ENCODE measurements at regions not wholly inside any gene's neighbourhood (a gene's known extent, or its start where the extent isn't known, plus 50 kb on each side); places are given as distances from the start of the nearest gene placed in this dataset.
"Not testable (repeated sequence)": the region's sequence is repeated elsewhere in the genome, so short reads cannot be mapped to it uniquely, and the experiment has no call there.

DNA sequence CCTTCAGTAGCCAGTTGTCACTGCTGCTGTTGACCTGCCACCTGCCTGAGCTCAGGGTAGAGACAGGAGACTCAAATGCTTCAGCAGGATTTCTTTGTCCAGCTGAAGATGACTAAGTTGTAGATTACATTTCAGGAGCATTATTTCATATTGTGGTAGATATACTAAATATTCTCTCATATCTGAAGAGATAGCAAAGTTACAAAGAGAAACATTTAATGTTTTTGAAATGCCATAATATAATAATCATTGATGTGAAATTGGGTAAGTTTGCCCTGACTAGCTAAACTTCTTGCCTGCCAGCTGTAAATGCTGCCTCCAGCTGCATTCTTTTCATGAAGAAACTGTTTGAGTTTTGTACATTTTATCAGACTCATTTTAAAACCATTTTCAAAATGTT, 247.6 kb upstream of the CNKSR2 start:
- no peak for DNase-seq

DNA sequence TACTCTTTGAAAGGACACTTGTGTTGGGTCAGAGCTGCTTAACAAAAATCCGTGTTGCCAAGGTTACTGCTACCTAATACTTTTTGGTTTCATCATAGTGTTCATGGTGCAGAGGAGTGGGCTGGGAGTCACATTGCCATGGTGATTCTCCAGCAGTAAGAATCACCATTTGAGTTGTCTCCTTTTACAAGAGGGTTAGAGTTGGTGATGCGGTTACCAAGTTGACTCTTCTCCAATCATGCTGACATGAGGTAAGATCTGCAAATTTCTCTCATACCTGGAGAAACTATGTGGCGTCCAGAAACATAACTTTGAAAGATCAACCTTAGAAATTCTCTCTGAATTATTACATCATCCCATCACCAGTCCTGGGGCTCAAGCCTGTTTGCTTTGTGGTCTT, 242.9 kb upstream of the CNKSR2 start:
- no peak for DNase-seq

DNA sequence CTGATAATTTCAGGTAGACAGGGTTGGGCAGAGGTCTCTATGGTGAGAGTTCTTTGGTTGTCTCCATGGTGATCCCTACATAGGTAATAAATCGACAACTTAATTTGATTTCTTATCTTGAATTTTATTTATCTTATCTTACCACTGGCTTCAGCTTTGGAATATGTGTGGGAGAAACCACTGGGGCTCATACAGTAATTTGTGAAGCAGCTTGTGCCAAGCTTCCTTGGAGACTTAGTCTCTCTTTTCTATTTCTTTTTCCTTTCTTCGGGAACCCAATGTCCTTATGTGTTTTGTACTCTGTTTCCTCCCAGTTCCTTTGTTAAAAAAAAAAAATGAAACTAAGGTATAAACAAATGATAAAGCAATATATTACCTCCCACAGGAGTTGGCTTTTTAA, 242.4 kb upstream of the CNKSR2 start:
- DNase-seq: no peak

DNA sequence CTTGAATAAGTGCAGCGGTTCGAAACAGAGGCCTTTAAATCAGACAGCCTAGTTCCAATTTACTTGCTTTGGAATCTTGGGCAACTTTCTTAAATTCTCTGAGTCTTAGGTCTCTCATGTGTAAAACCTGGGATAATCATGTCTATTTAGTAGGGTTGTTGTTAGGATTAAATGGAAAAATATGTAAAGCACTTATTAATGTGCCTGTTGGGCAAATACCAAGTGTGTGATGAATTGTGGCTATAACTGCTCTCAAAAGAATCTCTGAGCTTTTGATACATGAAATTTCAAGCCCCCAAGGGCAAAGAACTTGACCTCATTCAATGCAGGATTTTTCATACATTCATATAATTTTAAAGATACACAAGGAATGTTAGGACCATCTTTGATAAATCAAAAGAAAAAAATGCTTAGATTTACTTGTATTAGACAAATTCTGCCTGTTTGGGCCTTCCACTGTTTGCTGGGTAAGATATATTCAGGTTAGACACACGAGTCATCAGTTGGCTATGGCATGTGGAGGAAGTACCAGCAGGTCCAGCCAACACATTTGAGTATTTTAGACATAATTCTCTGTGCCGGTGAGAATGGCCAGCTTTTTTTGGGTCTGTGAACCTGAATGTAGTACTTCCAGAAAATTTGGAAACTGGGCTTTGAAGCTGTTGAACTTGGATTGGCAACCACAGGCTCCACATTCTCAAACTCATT, 241.4 kb upstream of the CNKSR2 start:
- no peak for DNase-seq

DNA sequence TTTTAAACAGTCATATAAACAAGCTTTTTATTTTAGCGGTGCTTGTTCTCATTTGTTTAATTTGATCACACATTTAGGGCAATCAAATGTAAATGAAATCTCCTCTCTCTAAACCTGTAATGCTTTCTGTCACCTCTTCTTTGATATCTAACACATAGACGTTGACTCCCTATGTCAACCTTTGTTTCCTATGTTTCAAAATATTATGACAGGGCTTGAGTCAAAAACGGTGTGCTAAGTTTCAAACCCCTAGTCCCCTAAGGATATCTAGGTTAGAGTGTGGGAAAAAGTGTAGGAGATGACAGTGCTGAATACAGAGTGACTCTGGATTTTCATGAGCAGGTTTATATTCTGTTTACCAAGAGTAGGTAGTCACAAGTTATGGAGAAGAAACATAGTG, 224.0 kb upstream of the CNKSR2 start:
- no peak for DNase-seq

DNA sequence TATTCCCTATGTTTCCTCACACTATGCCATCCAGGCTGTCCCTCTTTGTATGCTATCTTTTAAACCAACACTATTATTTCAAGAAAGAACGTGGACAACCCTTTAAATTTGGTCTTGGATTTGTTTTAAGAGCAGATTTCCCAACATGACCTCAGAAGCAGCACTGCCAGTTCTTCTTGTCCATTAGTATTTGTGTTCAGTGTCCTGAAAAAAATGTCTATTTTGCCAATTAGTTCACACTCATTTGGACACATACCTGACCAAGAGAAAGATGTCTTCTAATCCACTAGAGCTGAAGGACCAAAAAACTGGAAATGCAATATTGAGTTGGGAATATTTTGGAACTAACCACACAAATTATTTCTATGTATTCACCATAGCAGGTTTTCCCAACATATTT, 223.2 kb upstream of the CNKSR2 start:
- DNase-seq: no peak

DNA sequence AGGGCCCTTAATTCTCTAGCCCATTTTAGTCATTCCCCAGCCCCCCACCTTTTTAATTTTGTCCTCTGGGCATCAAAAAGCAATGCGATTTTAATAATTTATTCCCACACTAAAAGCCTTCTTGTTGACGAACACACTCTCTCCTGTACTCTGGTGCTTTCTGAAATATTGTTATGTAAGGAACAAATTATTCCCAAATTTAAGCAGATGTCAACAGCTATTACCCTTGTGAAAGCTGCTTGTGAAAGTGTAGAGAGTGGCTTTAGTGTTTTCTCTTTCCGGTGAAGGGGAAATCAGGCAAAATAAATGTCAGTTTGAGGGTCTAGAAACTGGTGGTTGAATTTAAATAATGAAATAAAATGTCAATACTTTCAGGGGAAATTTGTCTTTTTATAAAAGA, 221.2 kb upstream of the CNKSR2 start:
- DNase-seq: no peak

DNA sequence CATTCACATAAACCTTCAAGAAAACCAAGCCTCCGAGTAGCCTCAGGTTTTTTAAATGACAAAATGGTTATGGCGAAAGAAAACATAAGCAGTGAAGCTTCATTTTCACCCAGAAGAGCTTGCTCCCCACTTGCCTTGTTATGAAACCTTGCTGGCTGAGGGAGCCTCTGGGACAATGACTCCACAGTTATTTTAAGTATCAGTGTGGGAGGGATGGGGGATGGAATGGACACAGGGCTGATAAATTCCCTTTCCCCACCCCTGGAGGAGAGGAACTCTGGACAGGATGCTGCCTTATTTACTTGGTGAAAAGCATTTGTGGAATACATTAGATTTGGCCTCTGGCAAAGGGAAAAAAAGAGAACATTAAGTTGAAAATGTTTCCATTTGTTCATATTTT, 220.7 kb upstream of the CNKSR2 start:
- DNase-seq: peak; percentile 3

DNA sequence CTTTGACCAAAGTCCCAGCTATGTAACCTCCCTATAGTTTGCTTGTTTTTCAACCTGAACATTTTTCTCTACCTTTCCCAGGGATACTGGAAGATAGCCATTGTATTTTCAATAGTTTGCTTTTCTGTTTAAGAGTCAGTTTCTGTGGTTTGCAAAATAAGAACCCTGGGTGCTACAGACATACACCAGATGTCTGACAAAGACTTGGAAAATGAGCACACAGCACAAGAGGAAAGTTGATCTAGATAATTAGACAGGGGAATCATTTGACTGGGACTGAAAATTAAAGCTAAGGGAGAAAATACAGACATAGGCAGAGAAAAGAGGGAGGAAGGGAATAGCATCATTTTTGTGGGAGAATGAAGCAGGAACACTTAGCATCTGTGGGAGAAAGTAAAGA, 218.3 kb upstream of the CNKSR2 start:
- DNase-seq: no peak

DNA sequence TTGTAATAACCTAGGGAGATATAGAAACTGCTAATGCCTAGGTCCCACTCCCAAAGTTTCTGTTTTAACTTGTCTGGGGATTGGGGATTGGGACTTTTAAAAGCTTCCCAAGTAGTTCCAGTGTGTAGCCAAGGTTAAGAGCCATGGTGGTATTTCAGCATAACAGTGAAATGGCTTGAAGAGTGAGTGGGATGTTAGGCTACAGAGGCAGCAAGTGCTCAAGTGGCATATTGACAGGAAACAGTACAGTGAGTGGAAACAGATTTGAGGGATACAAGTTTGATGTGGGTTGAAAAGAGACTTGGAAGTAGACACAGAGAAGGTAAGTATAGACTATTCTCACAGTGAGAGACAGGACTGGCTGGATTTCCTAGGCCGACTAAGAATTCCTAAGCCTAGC, 217.6 kb upstream of the CNKSR2 start:
- DNase-seq: no peak

DNA sequence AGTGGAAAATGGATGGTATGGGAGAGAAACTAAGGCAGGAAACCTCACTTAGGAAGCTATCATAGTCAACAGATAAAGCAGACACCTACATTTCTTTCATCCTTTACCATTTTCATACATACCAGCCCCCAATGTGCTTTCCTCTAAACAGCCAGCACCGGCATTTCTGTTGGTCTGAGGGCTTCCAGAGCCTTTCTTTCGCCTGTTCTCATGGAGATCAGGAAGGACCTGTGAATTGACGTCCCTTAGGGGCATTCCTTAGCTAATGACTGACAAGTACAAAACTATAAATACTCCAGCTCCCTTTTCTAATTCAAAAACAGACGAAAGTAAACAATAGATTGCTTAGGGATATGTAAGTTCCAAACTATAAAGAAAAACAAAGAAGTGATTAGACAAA, 215.5 kb upstream of the CNKSR2 start:
- DNase-seq: no peak

DNA sequence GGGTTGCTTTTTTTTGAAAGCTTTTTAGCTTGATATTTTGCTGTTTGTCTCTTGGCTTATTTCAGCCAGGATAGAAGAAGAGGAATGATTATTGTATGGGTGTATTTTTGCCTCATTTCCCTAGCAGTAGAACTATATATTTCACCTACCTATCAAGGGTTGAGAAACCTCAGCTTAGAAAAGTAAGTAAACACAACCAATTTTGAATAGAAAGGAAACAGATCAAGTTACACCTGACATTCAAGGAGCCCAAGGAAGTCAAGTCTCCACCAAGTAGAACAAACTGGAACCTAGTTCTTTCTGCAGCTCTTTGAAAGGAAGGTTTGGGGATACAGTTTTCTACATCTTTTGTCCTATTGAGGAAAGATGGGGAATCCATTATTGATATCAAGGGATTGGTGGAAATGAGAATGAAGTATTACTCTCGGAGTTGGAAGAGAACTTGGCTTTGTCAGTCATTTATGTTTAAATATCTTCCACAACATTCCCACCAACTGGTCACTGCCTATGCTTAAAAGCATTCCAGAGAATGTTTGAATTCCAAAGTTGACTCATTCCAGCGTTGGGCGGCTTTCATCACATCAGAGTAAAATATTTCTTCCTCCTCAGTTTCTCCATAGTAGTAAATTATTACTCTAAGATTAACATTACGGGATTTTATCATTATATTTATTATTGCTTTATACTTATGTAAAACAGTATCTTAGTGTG, 207.8 kb upstream of the CNKSR2 start:
- DNase-seq: peak; percentile 44

DNA sequence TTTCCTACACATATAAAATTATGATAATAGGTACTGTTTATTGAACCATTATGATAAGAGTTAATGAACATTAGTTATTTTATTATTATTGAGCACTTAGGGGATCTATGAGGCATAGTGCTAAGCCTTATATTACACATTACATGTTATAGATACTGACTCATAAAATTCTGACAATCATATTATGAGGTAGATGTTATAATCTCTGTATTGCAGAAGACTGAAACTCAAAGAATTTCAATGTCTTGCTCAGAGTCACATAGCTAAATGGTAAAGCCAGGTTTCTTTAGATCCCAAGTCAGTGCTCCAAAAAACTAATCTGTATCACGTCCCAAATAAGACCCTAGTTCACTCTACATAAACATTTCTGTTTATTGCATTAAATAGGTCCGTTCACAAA, 207.2 kb upstream of the CNKSR2 start:
- DNase-seq: no peak

DNA sequence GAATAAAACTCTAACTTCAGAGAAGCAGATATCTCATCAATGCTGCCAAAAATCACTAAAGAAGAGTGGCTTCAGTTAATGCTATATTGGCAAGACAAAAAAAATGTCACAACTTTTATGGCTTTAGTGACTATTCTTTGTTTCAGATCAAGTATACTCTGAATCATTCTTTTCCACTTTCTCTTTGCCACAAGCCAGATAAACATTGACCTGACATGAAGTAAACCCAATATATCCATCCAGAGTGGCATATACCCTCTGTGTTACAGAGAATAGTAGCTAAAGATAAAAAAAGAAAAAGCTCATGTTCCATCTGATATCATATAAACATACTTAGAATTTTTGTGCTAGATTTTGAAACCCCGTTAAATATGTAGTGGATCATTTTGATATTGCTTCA, 206.7 kb upstream of the CNKSR2 start:
- no peak for DNase-seq

DNA sequence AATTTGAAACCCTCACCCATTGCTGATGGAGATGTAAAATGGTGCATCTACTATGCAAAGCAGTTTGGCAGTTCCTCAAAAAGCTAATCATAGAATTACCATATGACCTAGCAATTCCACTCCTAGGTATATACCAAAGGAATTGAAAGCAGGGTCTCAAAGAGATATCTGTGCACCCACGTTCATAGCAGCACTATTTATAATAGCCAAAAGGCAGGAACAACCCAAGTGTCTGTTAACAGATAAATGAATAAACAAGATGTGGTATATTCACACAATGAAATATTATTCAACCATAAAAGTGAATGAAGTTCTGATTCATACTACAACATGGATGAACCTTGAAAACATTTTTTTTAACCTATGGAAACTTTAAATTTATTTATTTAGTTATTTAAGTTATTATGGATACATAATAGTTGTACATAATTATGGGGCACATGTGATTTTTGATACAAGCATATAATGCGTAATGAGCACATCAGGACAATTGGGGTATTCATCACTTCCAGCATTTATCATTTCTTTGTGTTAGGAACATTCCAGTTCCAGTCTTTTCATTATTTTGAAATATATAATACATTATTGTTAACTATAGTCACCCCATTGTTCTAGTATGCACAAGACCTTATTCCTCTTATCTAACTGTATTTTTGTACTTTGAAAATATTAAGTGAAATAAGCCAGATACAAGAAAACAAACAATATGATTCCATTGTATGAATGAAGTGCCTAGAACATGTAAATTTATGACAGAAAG, 205.6 kb upstream of the CNKSR2 start:
- DNase-seq: no peak

DNA sequence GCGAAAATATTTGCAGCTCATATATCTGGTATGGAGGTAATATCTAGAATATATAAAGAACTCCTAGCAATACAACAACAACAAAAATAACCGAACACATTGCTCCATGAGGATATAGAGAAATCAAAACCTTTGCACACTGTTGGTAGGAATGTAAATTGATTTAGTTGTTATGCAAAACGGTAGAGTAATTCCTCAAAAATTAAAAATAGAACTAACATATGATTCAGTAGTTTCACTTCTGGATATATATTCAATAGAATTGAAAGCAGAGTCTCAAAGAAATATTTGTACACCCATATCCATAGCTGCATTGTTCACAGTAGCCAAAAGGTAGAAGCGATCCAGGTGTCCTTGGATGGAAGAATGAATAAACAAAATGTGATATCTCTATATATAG, 203.0 kb upstream of the CNKSR2 start:
- no peak for DNase-seq

DNA sequence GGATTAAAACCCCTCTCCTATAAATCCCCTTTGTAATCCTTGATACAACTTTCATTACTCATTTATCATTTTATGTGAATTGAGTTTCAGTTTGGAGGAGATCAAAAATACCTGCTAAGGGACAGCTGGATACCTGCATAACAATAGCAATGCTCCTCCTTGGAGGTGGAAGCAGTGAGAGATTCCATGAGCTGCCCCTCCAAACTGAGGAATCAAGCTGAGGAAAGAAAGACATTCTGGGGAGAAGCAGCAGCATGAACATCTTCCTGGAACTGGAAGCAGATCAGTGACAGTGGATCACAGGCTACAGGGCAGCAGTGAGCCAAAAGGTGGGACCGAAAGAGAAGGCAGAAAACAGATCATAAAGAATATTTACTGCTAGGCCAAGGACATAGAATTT, 199.8 kb upstream of the CNKSR2 start:
- DNase-seq: no peak

DNA sequence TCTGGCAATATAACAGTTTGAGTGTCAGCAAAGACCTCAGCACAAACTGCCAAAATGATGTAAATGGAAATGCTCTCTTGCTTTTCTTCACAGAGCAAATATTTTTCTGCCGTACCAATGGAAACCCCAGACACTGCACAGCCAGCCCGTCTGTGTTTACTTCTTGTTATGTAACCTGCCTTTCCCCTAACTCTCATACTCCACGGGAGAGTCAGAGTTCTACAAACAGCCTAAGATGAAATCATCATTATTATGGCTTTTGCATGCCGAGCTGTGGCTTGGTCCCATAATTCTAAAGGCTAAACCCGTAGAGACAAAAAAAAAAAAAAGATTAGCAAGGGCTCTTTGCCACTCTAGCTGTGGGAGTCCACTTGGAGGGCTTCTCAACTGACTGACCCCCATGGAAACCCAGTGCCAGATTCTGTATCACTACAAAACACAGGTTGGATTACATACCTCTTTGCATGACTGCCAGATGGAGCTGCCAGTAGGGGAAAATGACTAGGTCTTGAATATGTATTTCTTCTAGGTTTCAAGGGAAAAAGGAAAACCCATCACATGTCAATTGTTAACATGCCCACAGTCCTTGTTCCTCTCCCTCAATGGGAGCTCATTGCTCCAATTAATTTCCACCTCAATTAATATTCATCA, 197.2 kb upstream of the CNKSR2 start:
- DNase-seq: no peak

DNA sequence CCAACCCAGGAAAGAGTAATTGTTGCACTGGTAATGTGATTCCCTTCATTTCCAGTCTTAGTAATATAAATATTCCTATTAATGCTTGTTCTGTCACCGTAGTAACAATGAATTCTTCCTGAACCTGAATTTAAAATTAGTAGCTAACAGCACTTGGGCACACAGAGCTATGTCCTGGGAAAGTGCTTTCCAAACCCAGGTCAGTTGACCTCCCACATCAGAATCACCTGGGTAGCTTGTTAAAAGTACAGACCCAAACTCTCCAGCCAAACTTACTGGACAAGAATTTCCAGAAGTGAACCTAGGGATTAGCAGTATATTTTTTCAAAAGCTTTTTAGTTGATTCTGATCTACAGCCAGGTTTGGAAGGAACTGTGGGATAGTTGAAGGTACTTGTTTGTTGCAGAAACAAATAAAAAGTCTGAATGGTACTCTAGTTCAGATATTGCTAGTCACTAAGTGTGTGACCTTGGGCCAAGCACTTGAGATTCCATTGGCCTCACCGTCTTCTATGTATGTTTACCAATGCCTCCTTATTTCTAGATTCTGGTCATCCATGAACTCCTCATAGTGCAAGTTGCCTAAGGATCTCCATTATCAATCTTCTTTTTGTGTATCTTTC, 192.9 kb upstream of the CNKSR2 start:
- DNase-seq: no peak

DNA sequence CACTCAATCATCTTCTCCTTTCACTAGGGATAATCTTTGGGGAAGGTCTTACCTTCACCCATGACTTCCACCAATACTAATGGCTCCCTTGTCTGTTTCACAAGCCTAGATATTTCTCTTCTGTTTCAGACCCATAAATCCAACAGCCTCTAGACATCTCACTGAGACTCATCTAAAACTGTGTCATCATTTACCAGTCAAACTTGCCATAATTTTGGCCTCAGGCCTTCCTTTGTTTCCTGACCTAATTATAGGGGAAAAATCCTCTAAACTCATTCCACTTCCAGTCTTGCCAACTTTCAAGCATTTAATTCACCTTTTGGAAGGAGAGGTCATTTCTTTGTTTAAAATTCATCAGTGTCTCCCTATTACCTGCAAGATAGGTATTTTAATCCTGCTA, 181.0 kb upstream of the CNKSR2 start:
- no peak for DNase-seq

DNA sequence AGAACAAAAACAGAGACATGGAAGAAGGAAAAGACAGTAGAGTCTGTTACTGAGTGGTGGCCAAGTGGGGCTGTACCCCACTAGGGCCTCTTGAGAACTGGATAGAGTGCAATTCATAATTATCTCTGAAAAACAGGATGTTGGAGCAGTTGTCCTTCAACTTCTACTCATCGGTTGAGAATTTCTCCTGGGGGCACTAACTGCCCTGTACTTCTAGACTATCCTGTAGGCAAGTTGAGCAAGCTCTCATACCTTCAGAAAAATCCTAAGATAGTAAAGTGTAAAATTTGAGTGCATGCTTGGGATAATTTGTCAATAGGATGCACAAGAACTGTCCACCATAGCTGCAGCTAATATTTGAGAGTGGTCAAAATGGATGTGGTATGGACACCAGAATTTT, 179.7 kb upstream of the CNKSR2 start:
- no peak for DNase-seq

DNA sequence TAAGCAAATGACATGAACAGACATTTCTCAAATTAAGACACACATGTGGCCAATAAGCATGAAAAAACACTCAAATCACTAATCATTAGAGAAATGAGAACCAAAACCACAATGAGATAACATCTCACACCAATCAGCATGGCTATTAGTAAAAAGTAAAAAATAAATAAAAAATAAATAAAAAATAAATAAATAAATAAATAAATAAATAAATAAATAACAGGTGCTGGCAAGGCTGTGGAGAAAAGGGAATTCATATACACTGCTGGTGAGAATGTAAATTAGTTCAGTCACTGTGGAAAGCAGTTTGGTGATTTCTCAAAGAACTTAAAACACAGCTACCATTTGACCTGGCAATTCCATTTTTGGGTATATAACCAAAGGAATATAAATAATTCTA, 167.1 kb upstream of the CNKSR2 start:
- DNase-seq: no peak

DNA sequence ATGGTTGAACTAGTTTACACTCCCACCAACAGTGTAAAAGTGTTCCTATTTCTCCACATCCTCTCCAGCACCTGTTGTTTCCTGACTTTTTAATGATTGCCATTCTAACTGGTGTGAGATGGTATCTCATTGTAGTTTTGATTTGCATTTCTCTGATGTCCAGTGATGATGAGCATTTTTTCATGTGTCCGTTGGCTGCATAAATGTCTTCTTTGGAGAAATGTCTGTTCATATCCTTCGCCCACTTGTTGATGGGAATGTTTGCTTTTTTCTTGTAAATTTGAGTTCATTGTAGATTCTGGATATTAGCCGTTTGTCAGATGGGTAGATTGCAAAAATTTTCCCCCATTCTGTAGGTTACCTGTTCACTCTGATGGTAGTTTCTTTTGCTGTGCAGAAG, 155.0 kb upstream of the CNKSR2 start:
- not testable (repeated sequence) for DNase-seq

Data from fibroblast of skin of abdomen (primary cell).